CD4-positive, alpha-beta T cell treated with Interleukin-12 subunit alpha and Interleukin-12 subunit beta, for 1 hour (primary cell): ENCODE measurements at regions not wholly inside any gene's neighbourhood (a gene's known extent, or its start where the extent isn't known, plus 50 kb on each side); places are given as distances from the start of the nearest gene placed in this dataset.

Experiments used
- DNase-seq: peaks from one replicate; pipeline ENCODE4 v3.0.0-alpha.2; 2020

DNA sequence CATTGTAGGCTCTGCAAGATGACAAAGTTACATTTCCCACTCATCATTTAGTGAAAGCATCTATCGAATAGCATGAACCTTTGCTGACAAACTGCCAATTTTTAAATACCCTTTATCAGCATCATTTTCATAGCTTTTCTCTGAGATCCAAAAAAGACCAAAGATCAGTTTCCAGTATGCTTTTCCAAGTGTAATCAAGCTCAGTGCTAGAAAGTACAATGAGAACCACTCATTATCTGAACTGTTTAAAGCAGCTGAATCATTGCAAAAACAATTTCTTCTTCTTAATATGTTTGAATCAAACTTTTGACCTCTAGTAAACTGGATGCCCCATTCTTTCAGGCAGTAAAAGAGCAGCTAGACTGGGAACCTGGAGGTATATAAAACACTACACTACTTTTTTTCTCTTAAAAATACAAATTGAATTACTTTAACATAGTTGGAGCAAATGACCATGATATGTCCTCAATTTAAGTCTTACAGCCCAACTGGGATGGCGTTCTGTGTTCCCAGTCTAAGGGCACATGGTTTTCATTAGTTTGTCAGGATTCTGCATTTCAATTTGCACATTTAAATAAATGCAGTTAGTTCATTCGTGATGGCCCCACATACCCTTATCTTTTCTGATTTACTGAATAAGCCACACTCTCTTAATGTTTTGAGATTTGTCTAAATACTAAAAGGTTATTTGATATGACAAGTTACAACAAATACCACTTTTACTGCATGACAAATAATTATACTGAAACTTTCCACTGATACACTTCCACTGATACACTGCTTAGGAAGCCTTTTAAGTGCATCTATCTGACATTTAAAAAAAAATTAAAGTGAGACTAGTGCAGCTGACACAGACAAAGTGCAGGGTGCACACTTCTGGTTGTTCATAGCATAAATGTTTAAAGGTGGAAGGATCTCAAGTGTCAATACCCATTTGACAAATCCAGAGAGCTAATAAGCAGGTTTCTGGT is 146.0 kb upstream of the FRMD4B start:
- DNase-seq = no peak

DNA sequence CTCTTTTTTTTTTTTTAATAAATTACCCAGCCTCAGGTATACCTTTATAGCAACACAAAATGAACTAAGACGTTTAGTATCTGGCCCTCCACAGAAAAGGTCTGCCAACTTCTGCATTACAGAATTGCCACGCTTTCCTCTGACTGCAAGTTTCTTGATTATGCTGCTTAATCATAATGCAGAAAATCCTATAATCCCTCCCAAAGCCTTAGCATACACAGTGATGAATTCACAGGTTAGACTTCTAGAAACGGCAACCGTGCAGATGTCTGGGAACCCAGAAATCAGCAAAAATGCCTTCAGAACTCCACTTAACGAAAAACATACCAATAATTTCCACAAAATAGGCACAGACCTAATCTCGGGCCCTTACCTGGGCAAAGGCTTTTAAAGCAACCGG is 144.7 kb upstream of the FRMD4B start:
- DNase-seq = no peak

DNA sequence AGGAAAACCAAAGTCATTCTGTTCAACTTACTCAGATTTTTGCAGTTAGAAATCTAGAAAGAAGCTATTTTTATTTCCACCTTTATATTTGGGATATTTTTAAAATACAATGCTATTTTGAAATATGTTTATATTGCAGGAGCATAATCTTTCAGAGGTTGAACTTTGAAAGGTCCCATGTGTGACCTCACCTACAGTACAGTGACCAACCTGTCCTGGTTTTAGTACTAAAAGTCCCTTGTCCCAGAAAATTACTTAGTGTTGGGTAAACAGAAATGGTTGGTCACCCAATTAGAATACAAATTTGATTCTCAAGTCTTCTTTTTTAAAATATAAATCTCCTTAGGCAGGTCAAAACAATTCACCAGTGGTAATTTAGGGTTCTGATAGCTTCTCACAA is 141.6 kb upstream of the FRMD4B start:
- no peak for DNase-seq

DNA sequence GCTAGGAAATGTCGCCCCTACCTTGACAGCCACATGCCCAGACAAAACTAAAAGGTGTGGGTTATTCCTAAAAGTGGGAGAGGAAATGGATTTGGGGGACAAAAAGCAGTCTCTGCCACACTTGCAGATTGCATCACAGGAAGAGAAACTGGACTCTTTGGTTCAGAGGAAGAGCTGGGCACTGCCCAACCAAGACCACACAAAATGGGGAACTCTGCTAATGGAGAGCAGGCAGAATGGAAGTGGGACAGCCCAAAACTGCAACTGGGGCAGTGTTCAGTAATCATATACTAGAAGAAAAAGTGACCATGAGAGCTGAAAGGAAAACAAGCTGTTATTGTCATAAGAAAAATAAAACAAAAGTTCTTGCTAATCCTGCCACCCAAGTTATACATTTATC is 138.9 kb upstream of the FRMD4B start:
- no peak for DNase-seq

DNA sequence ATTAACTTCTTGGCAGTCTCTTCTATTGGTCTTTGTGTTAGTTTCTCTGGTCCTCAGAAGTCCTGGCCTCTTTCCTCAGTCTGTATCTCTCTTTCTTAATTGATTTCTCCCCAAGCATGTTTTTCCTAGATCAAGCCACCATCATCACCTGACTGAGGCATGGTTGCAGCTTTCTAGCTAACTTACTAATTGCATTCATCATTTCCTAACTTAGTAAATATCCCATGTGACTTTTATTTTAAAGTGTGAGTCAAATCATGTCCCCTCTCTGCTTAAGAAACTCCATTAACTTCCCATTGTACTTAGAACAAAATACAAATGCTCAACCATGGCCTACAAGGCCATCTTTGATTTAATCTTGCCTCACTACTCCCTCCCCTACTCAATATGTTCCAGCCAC is 135.4 kb upstream of the FRMD4B start:
- DNase-seq = no peak

DNA sequence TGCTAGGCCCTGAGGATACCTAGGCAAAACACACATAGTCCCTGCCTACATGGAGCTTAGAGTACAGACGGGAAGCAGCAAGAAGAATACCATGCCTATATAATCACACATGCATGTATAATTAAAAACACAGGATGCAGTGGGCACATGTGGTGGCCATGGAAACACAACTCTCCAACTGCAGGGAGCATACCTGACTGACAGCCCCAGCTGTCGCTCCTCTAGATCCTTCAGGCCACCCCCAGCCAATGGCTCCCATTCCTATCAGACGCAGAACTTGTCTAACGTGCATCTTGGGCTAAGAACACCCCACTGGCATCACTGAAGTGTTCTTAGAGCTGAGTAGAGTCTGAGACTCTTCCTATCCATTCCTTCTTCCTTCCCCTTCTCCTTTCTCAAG is 125.5 kb upstream of the FRMD4B start:
- no peak for DNase-seq

DNA sequence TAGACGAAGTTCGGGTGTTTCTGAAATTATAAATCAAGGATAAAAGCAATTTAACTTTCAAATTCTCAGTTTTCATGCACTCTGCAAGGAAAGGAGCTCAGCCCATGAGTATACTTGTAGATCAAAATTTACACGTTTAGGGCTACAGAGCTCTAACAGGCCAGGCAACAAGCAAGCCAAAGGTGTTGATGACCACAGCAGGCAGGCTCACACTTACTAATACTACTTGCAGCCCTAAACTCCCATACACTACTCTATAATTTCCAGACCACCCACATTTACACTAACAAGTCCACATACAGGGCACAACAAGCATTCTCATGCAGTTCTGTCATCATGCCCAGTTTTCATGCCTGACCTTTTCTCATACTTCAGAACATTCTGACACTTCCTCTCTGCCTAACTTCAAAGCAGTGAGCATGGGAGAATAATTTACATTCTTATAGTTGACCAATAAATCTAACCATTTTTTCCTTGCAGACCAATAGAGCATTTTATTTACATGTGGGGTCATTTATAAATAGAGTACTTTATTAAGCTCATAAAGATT is 124.7 kb upstream of the FRMD4B start:
- DNase-seq = no peak

DNA sequence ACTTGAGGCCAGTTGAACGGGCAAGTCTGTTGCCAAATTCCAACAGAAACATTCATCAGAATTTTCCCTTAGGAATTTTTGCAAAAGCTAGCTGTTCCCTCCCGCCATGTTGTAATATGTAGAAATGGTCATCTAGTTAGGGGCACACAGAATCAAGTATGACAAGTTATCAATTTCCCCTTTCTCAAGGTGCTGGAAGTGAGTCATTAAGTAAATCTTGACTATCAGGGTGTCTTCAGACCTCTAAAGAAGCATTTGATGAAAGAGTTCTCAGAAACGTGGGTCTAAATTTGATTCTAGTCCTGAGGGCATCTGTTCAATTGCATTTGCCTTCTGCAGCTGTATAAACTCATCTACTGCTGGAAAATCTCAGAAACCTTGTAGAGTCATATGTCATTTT is 123.4 kb upstream of the FRMD4B start:
- DNase-seq = no peak

DNA sequence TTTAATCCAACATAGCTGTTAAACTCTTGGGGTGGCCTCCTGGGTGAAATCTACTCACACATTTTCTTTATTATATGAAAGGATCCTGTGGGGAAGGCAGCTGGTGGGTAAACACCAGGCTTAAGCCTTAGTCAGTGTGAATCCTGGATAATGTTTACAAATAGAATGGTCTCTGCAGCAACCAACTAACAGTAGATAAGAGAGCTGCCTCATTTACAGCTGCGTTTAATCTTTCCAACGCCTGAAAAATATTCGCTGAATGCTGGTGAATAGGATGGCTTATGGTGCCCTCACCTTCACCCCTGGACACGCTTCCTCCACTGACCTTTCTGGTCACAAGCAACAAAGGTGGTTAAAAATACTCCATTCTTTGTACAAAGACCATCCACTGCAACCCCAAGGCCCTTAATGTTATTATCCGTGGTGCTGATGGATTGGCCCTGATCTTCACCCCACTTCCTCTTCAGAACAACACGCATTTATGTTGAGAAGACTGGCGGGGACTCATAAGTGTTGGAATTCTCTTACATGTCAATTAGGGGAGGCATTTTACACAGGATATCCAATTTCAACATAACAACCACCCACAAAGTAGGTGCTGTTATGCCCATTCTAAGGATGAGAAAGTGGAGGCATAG is 120.0 kb upstream of the FRMD4B start:
- DNase-seq = no peak

DNA sequence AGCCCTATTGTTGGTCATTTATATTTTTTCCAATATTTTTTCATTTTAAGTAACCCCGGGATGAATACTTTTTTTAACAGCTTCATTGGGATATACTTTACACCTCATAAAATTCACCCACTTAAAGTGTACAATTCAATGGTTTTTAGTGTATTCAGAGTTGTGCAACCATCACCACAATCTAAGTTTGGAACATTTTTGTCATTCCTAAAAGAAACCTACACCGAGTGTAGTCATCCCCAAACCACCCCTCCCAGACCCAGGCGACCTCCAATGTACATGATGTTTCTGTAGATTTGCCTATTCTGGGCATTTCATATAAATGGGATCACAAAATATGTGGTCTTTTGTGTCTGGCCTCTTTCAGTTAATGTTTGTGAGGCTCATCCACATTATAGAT is 118.3 kb upstream of the FRMD4B start:
- DNase-seq = no peak

DNA sequence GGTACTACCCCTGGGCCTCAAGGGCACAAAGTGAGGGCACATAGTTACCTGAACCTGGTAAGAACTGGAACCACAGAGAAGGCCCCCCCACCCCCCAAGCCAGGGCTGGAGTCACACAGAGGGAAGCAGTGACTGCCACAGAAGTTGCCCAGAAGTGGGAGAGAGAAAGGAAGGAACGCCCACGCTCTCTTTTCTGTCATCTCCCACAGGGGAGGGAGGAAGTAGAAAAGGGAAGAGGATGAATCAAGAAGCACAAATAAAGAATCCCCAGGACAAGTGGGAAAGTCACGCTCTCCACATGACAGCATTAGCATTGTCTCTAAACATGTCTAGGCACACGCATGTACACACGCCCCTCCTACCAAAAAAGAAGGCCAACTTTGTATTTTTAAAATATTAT is 114.7 kb upstream of the FRMD4B start:
- DNase-seq = no peak

DNA sequence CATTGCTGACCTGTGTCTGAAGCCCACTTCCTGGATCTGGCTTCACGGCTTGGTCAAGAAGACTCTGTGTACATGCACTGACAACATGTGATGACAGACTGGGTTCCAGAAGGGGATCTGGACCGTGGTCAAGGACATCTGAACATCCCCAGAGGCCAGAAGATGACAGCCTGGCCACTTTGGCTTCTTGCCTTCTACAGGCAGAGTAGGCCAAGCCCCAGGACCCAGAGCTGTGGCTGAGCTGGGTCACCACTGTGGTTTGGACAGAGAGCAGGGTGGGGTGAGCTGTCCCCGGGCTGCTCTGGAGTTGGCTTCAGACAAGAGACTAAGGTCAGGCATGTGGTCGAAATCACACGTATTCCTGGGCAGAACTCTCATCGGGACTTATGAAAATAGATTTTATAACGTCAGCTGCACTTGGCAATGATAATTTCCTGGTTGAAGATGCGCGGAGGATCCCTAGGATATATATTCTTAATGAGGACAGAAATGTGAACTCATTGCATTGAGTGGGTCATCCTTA is 114.1 kb upstream of the FRMD4B start:
- no peak for DNase-seq

DNA sequence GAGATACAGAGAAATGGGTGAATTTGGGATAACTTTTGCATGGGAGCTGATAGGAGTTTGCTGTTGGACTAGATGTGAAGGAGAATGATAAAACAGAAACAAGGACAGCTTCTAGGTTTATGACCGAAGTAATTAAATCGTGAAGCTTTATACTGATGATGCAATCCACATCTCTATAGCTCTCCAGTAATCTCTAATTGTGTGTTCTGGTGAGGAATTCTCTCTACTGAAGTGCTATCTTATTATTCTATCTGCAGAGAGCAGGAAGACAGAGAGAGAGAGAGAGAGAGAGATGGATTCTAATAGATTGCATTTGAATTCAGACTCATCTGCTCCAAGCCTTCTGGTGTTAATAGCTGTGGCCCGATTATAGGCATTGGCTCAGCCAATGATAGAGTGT is 113.5 kb upstream of the FRMD4B start:
- no peak for DNase-seq

DNA sequence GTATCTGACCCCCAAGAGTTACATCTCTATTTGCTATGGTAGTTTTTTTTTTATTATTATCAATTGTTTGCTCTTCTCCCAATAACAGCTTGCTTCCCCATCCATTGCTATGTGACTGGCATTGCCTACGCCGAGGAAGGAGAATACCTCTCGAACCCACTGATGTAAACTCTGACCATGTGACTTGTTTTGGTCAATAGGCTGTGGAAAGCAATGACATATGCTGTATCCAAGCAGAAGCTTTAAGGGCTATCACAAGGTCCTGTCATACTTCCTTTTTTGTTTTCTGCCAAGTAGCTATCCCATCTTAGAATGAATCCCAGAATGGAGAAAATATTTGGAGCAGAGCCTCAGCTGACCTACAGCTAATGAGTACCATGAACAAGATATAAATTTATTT is 111.0 kb upstream of the FRMD4B start:
- DNase-seq = no peak

DNA sequence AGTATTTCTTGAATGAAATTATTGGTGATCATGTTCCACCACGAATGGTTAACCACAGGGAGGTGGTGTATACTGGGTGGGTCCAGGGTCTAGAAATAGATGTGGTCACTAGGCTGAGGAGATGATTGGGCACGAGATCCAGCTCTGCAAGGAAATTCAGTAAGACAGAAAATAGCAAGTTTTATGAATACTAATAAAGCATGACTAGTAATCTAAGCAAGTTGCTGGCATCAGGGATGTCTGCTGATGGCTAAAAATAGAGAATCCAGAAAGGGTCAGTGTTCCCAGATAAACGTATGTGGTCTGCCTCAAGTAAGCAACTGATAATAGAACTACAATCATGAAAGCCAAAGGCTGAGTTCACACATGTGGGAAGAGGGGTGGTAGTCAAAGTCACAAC is 108.3 kb upstream of the FRMD4B start:
- DNase-seq = no peak

DNA sequence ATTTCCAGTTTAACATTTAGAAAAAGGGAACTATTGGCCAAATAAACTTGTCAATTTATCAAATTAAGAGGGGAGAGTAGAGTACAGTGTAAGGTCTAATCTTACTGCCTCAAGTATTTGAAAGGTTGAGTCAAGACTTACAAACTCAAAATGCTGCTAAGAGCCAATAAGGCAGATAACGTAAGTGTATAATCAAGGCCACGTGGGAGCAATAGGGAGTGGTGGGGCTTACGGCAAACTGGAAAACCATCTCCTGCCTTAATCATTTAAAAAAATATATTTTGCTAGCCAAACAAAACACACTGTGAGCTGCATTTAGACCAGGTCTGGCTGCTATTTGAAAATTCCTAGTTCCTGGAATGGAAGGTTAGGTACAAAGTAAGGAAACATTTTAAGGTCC is 107.3 kb upstream of the FRMD4B start:
- no peak for DNase-seq

DNA sequence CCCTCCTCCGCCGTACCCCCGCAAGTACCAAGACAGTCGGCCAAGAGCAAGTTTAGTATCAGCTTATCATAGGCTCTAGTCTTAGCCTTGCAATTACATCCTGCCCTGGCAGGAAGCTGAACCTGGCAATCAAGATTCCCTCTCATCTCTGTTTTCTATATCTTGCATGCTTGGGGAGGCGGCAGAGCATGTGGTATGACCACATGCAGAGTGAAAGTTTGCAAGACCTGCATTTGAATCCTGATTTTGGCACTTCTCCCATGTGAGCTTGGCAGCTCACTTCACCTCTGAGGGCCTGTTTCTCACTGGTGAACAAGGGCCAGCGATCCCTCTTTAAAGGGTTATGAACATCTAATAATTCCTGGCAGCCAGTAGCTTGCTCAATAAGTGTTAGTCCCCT is 106.1 kb upstream of the FRMD4B start:
- DNase-seq = no peak

DNA sequence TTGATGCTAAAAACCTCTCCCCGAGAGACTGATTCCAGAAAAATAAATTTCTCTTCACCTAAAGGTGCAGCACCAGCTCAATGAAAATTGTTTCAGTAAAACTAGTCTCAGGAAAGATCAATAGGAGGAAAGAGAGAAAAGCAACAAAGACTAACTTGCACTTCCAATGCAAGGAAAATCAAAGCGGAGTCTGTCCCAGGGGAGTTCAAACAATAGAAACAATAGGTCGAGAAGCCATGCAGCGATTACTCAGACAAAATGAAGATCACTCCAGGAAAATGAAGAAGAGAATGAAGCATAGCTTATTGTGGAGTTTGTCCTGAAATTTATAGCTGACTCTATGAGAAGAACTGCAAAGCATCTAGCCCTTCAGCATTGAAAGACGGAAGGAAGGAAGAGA is 105.1 kb upstream of the FRMD4B start:
- DNase-seq = no peak

DNA sequence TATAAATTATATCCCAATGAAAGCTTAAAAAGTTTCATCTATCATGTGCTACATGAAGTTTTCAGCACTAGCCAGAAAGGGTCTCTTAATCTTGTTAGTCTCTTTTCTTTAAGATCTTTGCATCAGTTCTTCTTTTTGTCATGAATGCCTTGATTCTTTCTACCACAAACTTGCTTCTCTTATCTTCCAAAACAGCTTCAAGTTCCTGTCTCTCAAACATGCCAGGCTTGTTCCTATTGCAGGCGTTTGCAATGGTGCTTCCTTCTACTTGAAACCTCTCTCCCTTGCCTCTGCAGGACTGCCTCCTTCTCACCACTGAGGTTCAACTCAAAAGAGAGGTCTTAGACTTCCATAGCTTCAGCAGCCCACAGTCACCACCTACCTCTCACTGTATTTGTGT is 104.3 kb upstream of the FRMD4B start:
- no peak for DNase-seq

DNA sequence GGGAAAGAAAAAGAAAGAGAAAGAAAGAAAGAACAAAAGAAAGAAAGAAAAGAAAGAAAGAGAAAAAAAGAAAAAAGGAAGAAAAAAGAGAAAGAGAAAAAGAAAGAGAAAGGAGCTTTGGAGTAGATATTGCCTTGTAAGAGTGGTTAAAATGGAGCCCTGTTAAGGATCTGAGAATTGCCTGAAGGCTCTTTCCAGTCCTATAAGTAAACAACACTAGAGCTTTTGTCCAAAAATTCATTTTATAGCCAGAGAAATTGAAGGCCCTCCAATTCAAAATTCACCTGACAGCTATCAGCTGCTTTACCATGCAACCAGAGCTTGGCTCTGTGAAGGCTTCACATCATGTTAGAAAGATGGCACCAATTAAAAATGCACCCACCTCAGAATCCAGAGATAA is 102.1 kb upstream of the FRMD4B start:
- DNase-seq = no peak

DNA sequence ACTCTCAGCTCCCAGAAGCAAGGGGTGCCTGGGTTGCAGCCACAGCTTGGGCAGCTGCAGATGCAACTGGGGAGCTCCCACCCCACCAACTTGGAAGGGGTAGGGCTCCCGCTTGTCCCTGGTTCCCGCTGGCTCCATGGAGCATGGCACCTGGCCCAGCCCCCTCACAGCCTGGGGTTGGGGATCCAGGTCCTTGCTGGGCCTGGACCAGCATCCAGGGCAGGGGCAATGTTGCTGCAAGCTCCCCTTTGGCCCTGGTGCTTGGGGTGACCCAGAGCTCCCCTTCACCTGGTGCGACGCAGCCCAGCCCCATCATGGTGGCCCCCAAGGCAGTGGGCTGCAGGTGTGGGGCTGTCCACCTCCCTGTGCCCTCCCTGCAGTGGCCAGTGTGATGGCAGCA is 99.6 kb upstream of the FRMD4B start:
- DNase-seq = no peak

DNA sequence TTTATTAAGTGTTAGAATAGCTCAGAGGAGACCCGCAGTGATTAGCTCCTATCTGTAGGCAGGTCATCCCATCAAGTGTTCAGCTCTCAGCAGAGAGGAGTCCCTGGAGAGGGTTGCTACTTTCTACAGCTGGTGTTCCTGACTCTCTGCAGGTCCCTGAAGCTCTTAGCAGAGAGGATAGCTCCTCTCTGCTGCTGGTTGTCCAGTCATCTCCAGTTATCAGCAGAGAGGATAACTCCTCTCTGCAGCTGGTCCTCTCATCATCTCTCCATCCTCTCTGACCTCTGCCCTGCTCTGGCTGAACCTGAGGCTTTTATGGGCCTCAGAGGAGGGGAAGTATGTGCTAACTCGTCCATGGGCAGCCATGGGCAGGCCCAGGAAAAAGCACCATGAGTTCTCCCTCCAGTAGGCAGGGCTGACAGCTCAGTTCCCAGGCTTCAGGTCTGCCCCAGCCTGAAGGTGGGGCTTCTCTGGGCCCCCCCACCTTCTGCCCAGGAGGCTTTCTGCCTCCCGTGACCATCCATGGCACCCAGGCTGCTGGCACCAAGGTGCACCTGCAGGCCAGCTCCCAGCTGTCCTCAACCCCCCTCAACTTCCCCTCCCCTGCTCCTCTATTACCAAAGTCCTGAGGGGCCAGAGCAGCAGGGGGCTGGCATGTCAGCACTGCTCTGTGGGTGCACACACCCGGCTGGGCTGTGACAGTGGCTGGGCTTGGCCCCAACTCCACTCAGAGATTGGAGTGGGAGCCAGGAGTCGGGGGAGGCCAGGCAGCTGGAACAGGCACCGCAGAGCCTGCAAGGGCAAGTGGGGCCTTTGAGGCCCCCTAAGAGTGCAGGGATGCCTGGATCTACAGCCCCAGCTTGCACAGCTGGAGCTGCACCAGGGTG is 98.9 kb upstream of the FRMD4B start:
- no peak for DNase-seq

DNA sequence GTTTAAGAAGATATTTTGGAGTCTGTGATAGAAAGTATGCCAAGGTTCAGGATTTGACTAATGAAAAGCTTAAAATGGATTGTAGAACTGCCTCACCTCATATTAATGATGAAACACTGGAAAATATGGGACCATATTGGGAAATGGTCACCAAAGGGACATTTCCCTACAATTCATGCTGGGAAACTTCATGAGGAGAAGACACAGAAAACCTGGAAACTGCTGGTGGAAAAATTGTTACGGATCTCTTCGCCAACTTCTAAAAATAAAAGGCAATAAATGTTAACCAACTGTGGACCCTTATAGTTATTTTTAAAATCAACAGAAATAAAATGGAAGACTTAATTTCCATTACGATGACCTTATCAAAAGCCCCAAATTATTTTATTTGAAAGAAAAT is 97.6 kb upstream of the FRMD4B start:
- DNase-seq = no peak
